ENCODE measurements at regions not wholly inside any gene's neighbourhood (a gene's known extent, or its start where the extent isn't known, plus 50 kb on each side); places are given as distances from the start of the nearest gene placed in this dataset.

- Histone ChIP-seq H2AFZ (ENCODE audit: low read depth, low read length) (no peak overlapping the region), H3K79me2 (ENCODE audit: insufficient read depth, low read length) (no peaks in the 10 kb centered on the region), H3K36me3 (ENCODE audit: insufficient read depth, low read length) (no peaks in the 10 kb centered on the region), H4K20me1 (ENCODE audit: insufficient read depth, low read length) (no peaks in the 10 kb centered on the region), H3K4me3 (ENCODE audit: insufficient read depth, low read depth, low read length) (no peak overlapping the region), H3K27ac (ENCODE audit: low read depth, low read length) (no peak overlapping the region), H3K4me2 (ENCODE audit: low read length) (no peak overlapping the region), H3K27me3 (ENCODE audit: insufficient read depth, low read length) (no peaks in the 10 kb centered on the region), H3K4me1 (ENCODE audit: insufficient read depth, low read length) (peaks cover 3% of the 10 kb centered on the region), H3K9ac (ENCODE audit: low read length) (no peak overlapping the region), H3K9me3 (ENCODE audit: insufficient read depth, low read depth, low read length) (no peaks in the 10 kb centered on the region)
- Mint-ChIP-seq H3K27ac (ENCODE audit: unreplicated experiment) (no peak overlapping the region), H3K27me3 (ENCODE audit: low read depth, unreplicated experiment) (peaks cover 2% of the 10 kb centered on the region), H3K9me3 (ENCODE audit: unreplicated experiment) (no peaks in the 10 kb centered on the region), H3K4me3 (ENCODE audit: unreplicated experiment) (no peak overlapping the region), H3K4me1 (ENCODE audit: low read depth, unreplicated experiment) (no peaks in the 10 kb centered on the region), H3K36me3 (ENCODE audit: low read depth, unreplicated experiment) (no peaks in the 10 kb centered on the region)
- DNase-seq (ENCODE audit: low read depth) (no peak), FAIRE-seq (no peak)
- TF ChIP-seq EZH2 (IDR thresholded peaks at IDR 0.05; ENCODE audit: insufficient read depth, low read length) (no peak), CTCF (IDR thresholded peaks at IDR 0.05; ENCODE audit: insufficient read depth, low read depth, low read length) (no peak)
These were observed 280.3 kb downstream of the NPR3 start for GRCh38 chr5:32991421-32991815.

GRCh38 chr5:32996336-32996735, 285.2 kb downstream of the NPR3 start:
- H3K27ac Mint-ChIP-seq (ENCODE audit: unreplicated experiment): no peak overlapping the region
- H3K27me3 Mint-ChIP-seq (ENCODE audit: low read depth, unreplicated experiment): no peaks in the 10 kb centered on the region
- no peak overlapping the region for H2AFZ ChIP-seq (ENCODE audit: low read depth, low read length)
- TF ChIP-seq CTCF (IDR thresholded peaks at IDR 0.05; ENCODE audit: insufficient read depth, low read depth, low read length): no peak
- no peak for TF ChIP-seq EZH2 (IDR thresholded peaks at IDR 0.05; ENCODE audit: insufficient read depth, low read length)
- H3K36me3 Mint-ChIP-seq (ENCODE audit: low read depth, unreplicated experiment): no peaks in the 10 kb centered on the region
- peaks cover 2% of the 10 kb centered on the region for H3K9me3 Mint-ChIP-seq (ENCODE audit: unreplicated experiment)
- H3K9ac ChIP-seq (ENCODE audit: low read length): no peak overlapping the region
- no peaks in the 10 kb centered on the region for H3K79me2 ChIP-seq (ENCODE audit: insufficient read depth, low read length)
- H3K4me2 ChIP-seq (ENCODE audit: low read length): no peak overlapping the region
- H3K4me3 Mint-ChIP-seq (ENCODE audit: unreplicated experiment): no peak overlapping the region
- no peak overlapping the region for H3K4me3 ChIP-seq (ENCODE audit: insufficient read depth, low read depth, low read length)
- DNase-seq (ENCODE audit: low read depth) (no peak), FAIRE-seq (no peak)
- no peaks in the 10 kb centered on the region for H3K4me1 Mint-ChIP-seq (ENCODE audit: low read depth, unreplicated experiment)
- no peak overlapping the region for H3K27ac ChIP-seq (ENCODE audit: low read depth, low read length)
- no peaks in the 10 kb centered on the region for H3K4me1 ChIP-seq (ENCODE audit: insufficient read depth, low read length)
- H3K36me3 ChIP-seq (ENCODE audit: insufficient read depth, low read length): no peaks in the 10 kb centered on the region
- no peaks in the 10 kb centered on the region for H3K9me3 ChIP-seq (ENCODE audit: insufficient read depth, low read depth, low read length)
- no peaks in the 10 kb centered on the region for H4K20me1 ChIP-seq (ENCODE audit: insufficient read depth, low read length)
- no peaks in the 10 kb centered on the region for H3K27me3 ChIP-seq (ENCODE audit: insufficient read depth, low read length)

GRCh38 chr5:33008751-33009418, 297.8 kb downstream of the NPR3 start:
- FAIRE-seq (no peak), DNase-seq (ENCODE audit: low read depth) (no peak)
- Histone ChIP-seq H3K79me2 (ENCODE audit: insufficient read depth, low read length) (no peaks in the 10 kb centered on the region), H3K27ac (ENCODE audit: low read depth, low read length) (no peak overlapping the region), H2AFZ (ENCODE audit: low read depth, low read length) (no peak overlapping the region), H3K4me1 (ENCODE audit: insufficient read depth, low read length) (no peaks in the 10 kb centered on the region), H3K27me3 (ENCODE audit: insufficient read depth, low read length) (no peaks in the 10 kb centered on the region), H3K4me2 (ENCODE audit: low read length) (no peak overlapping the region), H4K20me1 (ENCODE audit: insufficient read depth, low read length) (no peaks in the 10 kb centered on the region), H3K9me3 (ENCODE audit: insufficient read depth, low read depth, low read length) (no peaks in the 10 kb centered on the region), H3K9ac (ENCODE audit: low read length) (no peak overlapping the region), H3K4me3 (ENCODE audit: insufficient read depth, low read depth, low read length) (no peak overlapping the region), H3K36me3 (ENCODE audit: insufficient read depth, low read length) (no peaks in the 10 kb centered on the region)
- Mint-ChIP-seq H3K36me3 (ENCODE audit: low read depth, unreplicated experiment) (no peaks in the 10 kb centered on the region), H3K4me3 (ENCODE audit: unreplicated experiment) (no peak overlapping the region), H3K27ac (ENCODE audit: unreplicated experiment) (no peak overlapping the region), H3K27me3 (ENCODE audit: low read depth, unreplicated experiment) (no peaks in the 10 kb centered on the region), H3K4me1 (ENCODE audit: low read depth, unreplicated experiment) (no peaks in the 10 kb centered on the region), H3K9me3 (ENCODE audit: unreplicated experiment) (peaks cover 3% of the 10 kb centered on the region)
- TF ChIP-seq CTCF (IDR thresholded peaks at IDR 0.05; ENCODE audit: insufficient read depth, low read depth, low read length): no peak
- TF ChIP-seq EZH2 (IDR thresholded peaks at IDR 0.05; ENCODE audit: insufficient read depth, low read length): no peak
